GM06990 (cell line): ENCODE measurements at regions not wholly inside any gene's neighbourhood (a gene's known extent, or its start where the extent isn't known, plus 50 kb on each side); places are given as distances from the start of the nearest gene placed in this dataset.

Source experiments
- DNase-seq: peaks from one replicate; pipeline ENCODE4 v3.0.0-alpha.2; 2011; ENCODE audit not compliant: insufficient read length; ENCODE audit errors: extremely low read depth
- H3K27me3 ChIP-seq: replicated peaks from 2 replicates; pipeline ENCODE4 v1.6.0; 2011; ENCODE audit warnings: low read length; ENCODE audit not compliant: control insufficient read depth, insufficient read depth
- H3K36me3 ChIP-seq: 2 replicates; pipeline ENCODE4 v1.5.1; 2011; ENCODE audit warnings: low read length; ENCODE audit not compliant: control insufficient read depth, insufficient read depth
- H3K4me3 ChIP-seq: replicated peaks from 2 replicates; pipeline ENCODE4 v1.5.1; 2011; ENCODE audit warnings: low read depth, mild to moderate bottlenecking, control low read depth, low read length
- TF ChIP-seq, protein P1 (sequence below): IDR thresholded peaks from 2 replicates; pipeline ENCODE4 v1.5.1; 2011; ENCODE audit warnings: low read length, control low read depth, mild to moderate bottlenecking, inconsistent platforms; ENCODE audit not compliant: insufficient read depth, poor library complexity, severe bottlenecking

DNA sequence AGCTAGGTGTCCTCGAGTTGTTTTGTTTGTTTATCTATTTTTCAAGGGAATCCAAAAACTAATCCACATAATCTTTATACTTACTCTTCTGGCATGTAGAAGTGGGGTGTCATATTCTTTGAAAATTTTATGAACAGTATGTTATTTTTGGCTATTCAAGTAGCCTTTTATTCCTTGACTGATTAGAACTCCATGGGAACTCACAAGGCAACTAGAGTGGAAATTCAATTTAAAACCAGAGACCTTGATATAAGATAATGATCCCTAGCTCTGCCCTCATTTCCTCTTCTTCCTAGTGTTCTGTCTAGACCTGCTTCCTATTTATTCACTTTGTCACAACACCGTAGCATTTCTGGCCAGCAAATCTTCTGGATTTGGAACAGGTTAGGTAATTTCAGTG is 1123.7 kb upstream of the C9orf72 start:
- no peak for DNase-seq
- Histone ChIP-seq H3K27me3 (no peaks in the 10 kb centered on the region), H3K4me3 (no peak overlapping the region), H3K36me3 (no peaks in the 10 kb centered on the region)
- TF ChIP-seq, protein P1, sequence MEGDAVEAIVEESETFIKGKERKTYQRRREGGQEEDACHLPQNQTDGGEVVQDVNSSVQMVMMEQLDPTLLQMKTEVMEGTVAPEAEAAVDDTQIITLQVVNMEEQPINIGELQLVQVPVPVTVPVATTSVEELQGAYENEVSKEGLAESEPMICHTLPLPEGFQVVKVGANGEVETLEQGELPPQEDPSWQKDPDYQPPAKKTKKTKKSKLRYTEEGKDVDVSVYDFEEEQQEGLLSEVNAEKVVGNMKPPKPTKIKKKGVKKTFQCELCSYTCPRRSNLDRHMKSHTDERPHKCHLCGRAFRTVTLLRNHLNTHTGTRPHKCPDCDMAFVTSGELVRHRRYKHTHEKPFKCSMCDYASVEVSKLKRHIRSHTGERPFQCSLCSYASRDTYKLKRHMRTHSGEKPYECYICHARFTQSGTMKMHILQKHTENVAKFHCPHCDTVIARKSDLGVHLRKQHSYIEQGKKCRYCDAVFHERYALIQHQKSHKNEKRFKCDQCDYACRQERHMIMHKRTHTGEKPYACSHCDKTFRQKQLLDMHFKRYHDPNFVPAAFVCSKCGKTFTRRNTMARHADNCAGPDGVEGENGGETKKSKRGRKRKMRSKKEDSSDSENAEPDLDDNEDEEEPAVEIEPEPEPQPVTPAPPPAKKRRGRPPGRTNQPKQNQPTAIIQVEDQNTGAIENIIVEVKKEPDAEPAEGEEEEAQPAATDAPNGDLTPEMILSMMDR: no peak

DNA sequence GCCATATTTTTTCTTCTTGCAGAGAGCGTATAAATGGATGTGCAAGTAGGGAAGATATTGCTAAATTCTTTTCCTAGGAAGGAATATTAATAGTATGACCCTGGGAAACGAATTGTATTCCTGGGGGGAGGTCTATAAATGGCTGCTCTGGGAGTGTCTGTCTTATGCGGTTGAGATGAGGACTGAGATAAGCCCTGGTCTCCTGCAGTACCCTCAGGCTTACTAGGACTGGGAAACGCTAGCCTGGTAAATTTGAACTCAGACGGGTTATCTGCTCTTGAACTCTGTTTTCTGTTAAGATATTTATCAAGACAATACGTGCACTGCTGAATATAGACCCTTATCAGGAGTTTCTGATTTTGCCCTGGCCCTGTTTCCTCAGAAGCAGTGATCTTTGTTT is 1126.4 kb upstream of the C9orf72 start:
- TF ChIP-seq, protein P1: no peak
- no peak for DNase-seq
- no peaks in the 10 kb centered on the region for H3K27me3 ChIP-seq
- H3K4me3 ChIP-seq: no peak overlapping the region
- no peaks in the 10 kb centered on the region for H3K36me3 ChIP-seq

DNA sequence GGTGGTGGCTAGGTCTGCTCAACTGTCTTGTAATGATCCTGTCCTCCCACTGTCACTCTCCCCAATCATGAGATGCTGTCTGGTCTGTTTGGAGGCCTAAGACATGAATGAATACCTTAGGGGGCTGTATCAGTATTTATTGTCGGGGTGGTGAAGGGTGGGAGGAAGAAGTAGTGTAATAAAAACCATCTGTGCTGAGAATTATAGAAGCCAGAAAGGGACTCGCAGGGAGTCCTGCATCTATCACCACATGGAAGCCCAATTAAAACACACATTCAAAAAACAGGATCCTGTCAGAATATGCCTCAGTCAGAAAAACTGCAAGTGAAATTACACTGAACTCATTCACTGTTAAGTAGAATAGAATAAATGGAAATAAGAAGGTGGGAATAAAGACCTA is 1134.3 kb upstream of the C9orf72 start:
- DNase-seq: no peak
- H3K36me3 ChIP-seq: no peaks in the 10 kb centered on the region

DNA sequence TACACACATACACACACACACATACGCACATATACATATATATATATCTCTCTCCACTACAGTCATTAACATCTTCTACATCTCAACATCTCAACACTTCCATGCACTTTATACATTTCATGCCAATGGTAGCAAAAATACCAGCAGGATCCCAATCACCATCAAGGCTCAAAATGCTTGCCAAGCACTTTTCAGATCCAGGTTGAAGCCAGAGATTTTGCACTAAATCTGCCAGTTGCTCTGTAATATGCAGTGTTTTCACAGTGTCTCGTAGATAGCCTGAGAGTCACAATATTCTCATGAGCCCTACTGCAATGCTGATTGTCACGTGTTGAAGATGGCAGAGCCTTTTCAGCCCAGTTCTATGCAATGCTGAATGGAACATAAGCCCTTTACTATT is 1140.9 kb upstream of the C9orf72 start:
- no peaks in the 10 kb centered on the region for H3K36me3 ChIP-seq
- TF ChIP-seq, protein P1: no peak
- no peak overlapping the region for H3K4me3 ChIP-seq
- no peak for DNase-seq
- H3K27me3 ChIP-seq: no peaks in the 10 kb centered on the region

More for the DNA sequence above, 1134.3 kb upstream of the C9orf72 start:
- no peaks in the 10 kb centered on the region for H3K27me3 ChIP-seq
- TF ChIP-seq, protein P1: no peak
- no peak overlapping the region for H3K4me3 ChIP-seq

DNA sequence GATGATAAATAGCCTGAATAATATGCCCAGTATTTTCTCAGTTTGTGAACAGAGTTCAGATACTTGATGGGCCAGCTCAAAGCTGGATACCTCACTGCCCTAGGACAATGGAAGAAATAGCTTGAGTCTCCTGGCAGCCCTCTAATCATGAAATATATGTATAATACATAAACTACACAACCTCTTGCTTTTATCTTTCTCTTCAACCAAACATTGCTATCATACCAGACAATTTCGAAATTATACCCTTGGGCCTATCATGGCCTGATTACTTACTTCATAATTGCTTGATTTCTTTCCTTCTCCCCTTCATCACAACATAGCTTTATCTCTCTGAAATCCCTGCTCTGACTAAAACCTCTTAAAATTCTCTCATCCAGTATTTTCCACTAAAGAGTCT is 1144.9 kb upstream of the C9orf72 start:
- H3K27me3 ChIP-seq: no peaks in the 10 kb centered on the region
- DNase-seq: no peak
- H3K36me3 ChIP-seq: no peaks in the 10 kb centered on the region
- no peak overlapping the region for H3K4me3 ChIP-seq
- TF ChIP-seq, protein P1: no peak

DNA sequence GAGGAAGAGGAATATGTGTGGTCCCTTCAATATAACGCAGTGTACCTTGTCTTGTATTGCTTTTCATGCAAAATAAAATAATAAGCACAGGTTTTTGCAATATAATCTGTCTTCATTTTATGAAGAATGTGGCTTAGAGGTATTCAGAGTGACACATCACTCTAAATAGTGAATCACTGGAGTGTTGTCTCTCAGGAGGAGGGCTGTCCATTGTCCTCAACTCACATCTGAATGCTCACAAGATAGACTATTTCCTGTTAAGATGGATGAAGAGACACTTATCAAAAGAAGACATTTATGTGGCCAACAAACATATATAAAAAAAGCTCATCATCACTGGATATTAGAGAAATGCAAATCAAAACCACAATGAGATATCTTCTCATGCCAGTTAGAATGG is 1147.5 kb upstream of the C9orf72 start:
- TF ChIP-seq, protein P1: no peak

More for the DNA sequence above, 1147.5 kb upstream of the C9orf72 start:
- Histone ChIP-seq H3K4me3 (no peak overlapping the region), H3K27me3 (no peaks in the 10 kb centered on the region), H3K36me3 (no peaks in the 10 kb centered on the region)
- DNase-seq: no peak
